Lower leg skin (tissue), 3 donors: ENCODE measurements at regions not wholly inside any gene's neighbourhood (a gene's known extent, or its start where the extent isn't known, plus 50 kb on each side); places are given as distances from the start of the nearest gene placed in this dataset.

Experiments
- CTCF ChIP-seq, 3 donors: fragments of 450-650 bp; IDR thresholded peaks; one replicate each; pipeline ENCODE4 v1.5.1; 2016; ENCODE audit warnings: antibody characterized with exemption in 3 of 3, mild to moderate bottlenecking in 3 of 3, moderate library complexity in 2 of 3
- POLR2A ChIP-seq, 2 donors: fragments of 450-650 bp; IDR thresholded peaks; one replicate each; pipeline ENCODE4 v1.6.1; 2016 to 2017; ENCODE audit warnings: antibody characterized with exemption in 2 of 2, mild to moderate bottlenecking in 1 of 2, moderate library complexity in 1 of 2

GRCh38 chr10:78155722-78156121, 122.1 kb downstream of the RPS24 start:
- TF ChIP-seq CTCF (IDR thresholded peaks at IDR 0.05) = no peak
- TF ChIP-seq POLR2A (IDR thresholded peaks at IDR 0.05) = no peak
